ENCODE measurements at regions not wholly inside any gene's neighbourhood (a gene's known extent, or its start where the extent isn't known, plus 50 kb on each side); places are given as distances from the start of the nearest gene placed in this dataset.

DNA sequence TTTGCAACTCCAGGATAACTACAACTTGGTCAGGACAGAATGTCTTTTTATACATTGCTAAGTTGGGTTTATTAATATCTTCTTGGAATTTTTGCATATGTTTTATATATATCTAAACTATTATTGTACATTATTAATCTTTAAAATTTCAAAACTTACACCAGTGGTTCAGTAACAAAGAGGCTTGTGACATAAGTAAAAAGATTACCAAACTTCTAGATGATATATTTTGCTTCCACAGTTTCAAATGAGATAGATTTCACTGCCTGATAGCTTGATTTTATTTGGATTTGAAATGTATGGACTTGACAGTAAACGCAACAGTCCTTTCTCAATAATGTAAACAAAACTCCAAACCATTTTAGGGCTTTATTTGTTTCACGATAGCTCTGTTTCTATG is 701.2 kb upstream of the IGFBP3 start:
- TF ChIP-seq POLR2A (IDR thresholded peaks at IDR 0.05), result no peak
- TF ChIP-seq, protein P1, sequence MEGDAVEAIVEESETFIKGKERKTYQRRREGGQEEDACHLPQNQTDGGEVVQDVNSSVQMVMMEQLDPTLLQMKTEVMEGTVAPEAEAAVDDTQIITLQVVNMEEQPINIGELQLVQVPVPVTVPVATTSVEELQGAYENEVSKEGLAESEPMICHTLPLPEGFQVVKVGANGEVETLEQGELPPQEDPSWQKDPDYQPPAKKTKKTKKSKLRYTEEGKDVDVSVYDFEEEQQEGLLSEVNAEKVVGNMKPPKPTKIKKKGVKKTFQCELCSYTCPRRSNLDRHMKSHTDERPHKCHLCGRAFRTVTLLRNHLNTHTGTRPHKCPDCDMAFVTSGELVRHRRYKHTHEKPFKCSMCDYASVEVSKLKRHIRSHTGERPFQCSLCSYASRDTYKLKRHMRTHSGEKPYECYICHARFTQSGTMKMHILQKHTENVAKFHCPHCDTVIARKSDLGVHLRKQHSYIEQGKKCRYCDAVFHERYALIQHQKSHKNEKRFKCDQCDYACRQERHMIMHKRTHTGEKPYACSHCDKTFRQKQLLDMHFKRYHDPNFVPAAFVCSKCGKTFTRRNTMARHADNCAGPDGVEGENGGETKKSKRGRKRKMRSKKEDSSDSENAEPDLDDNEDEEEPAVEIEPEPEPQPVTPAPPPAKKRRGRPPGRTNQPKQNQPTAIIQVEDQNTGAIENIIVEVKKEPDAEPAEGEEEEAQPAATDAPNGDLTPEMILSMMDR (IDR thresholded peaks at IDR 0.05), result no peak
